Gastroesophageal sphincter (tissue), 3 donors: ENCODE measurements at regions not wholly inside any gene's neighbourhood (a gene's known extent, or its start where the extent isn't known, plus 50 kb on each side); places are given as distances from the start of the nearest gene placed in this dataset.

Experiments
- EP300 ChIP-seq: sonication (generic); formaldehyde crosslinking; IDR thresholded peaks from one replicate; pipeline ENCODE4 v1.6.1; 2017; ENCODE audit warnings: antibody characterized with exemption, mild to moderate bottlenecking
- POLR2AphosphoS5 ChIP-seq: sonication (generic); formaldehyde crosslinking; IDR thresholded peaks from one replicate; pipeline ENCODE4 v1.6.1; 2017; ENCODE audit warnings: antibody characterized with exemption
- TF ChIP-seq, protein P1 (sequence below), 4 experiments: fragments of 200-600 bp in 2 of 4; fragments of 450-650 bp in 2 of 4; sonication (generic) in 1 of 4; IDR thresholded peaks; one replicate each; pipeline ENCODE4 v1.5.1; 2017 to 2019; ENCODE audit warnings: antibody characterized with exemption in 4 of 4, mild to moderate bottlenecking in 2 of 4, moderate library complexity in 2 of 4

DNA sequence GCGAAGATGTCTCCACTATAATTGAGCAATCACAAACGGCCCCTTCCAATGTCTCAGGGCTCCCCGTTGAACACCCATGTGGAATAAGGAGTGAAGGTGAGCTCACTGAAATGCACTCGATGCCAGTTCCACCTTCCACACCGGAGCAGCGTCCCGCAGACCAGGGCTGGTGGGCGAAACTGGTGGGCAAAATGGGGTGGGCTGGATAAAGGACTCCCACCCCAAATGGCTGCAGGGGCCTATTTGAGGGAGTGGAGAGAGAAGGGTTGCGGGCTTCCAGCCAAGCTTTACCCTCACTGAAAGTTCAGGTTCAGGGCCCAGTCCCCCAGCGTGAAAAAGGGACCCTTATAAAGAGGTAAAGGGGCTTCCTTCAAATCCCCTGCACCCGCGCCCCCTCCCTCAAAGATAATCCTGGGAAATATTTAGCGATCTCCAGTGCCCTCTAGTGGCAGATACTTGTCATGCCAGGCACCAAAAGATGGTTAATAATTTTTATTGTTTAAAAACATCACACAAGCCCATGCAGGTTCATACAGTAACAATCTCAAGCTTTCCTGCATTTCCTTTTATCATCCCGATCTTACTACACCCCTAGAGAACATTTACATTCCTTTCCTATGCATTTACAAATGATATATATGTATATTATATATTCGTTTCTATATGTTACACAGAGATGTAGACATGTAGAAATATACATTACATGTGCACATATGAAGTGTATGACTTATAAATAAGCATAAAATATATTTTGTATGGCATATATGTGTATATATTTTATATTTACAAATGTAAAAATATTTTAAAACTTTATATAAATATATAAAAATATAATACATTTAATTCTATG lies 58.2 kb upstream of the NKX2-2 start:
- TF ChIP-seq, protein P1, sequence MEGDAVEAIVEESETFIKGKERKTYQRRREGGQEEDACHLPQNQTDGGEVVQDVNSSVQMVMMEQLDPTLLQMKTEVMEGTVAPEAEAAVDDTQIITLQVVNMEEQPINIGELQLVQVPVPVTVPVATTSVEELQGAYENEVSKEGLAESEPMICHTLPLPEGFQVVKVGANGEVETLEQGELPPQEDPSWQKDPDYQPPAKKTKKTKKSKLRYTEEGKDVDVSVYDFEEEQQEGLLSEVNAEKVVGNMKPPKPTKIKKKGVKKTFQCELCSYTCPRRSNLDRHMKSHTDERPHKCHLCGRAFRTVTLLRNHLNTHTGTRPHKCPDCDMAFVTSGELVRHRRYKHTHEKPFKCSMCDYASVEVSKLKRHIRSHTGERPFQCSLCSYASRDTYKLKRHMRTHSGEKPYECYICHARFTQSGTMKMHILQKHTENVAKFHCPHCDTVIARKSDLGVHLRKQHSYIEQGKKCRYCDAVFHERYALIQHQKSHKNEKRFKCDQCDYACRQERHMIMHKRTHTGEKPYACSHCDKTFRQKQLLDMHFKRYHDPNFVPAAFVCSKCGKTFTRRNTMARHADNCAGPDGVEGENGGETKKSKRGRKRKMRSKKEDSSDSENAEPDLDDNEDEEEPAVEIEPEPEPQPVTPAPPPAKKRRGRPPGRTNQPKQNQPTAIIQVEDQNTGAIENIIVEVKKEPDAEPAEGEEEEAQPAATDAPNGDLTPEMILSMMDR (IDR thresholded peaks at IDR 0.05) = peak; percentile 53 to 78 (median 65)
- TF ChIP-seq EP300 (no peak), POLR2AphosphoS5 (no peak)
